K562 (cell line): ENCODE measurements at regions not wholly inside any gene's neighbourhood (a gene's known extent, or its start where the extent isn't known, plus 50 kb on each side); places are given as distances from the start of the nearest gene placed in this dataset.

Experiments used
- ATAC-seq: fragments of 200-7000 bp; cut with Tn5 transposase; 3 replicates; pipeline ENCODE4 v1.9.1; 2020; ENCODE audit warnings: moderate library complexity
- BruUV-seq: library from RNA; stranded (reverse); fragments of 400-500 nt; replicated peaks from 2 replicates; lab custom pipeline; 2021; lab: Mats Ljungman, UMichigan
- CTCF ChIA-PET: fragments of 300-600 bp; formaldehyde crosslinking; extraction: SDS; loops from one replicate; lab custom pipeline; 2021; ENCODE audit warnings: low intra/inter-chr PET ratio; lab: Yijun Ruan, JAX
- POLR2A ChIA-PET: fragments of 300-600, 350-650 bp; sonication (Branson Sonifier 250); formaldehyde crosslinking; extraction: SDS; loops from one replicate; lab custom pipeline; 2021; ENCODE audit warnings: antibody characterized with exemption, inconsistent platforms; lab: Yijun Ruan, JAX
- DNase-seq, 4 experiments: peaks; one replicate each; pipeline versions ENCODE4 v3.0.0 to v3.0.0-alpha.2; 2011 to 2018; ENCODE audit warnings: low spot score in 3 of 4, mixed read lengths in 3 of 4; ENCODE audit errors: extremely low read depth in 1 of 4
- FAIRE-seq: peaks from 2 replicates; lab custom pipeline; 2011; peaks lifted over from hg19 to GRCh38; lab: Jason Lieb, UNC
- H2AFZ ChIP-seq: 2 replicates; pipeline ENCODE4 v1.6.0; 2011; ENCODE audit warnings: low read depth, low read length, control low read depth, inconsistent platforms
- H3K27ac ChIP-seq: fragments of 200-600 bp; 3 replicates; pipeline ENCODE4 v1.8.0; 2011; ENCODE audit warnings: low read depth, mild to moderate bottlenecking, control low read depth, inconsistent platforms, low read length, moderate library complexity, mixed read lengths; ENCODE audit errors: extremely low read depth
- H3K27me3 ChIP-seq, 2 experiments: fragments of 300-600 bp in 1 of 2; 2 replicates in 1 of 2; 3 replicates in 1 of 2; pipeline versions ENCODE4 v1.6.0 to v1.8.0; 2011; ENCODE audit warnings: inconsistent platforms in 2 of 2, low read length in 2 of 2, mild to moderate bottlenecking in 1 of 2, mixed read lengths in 1 of 2, moderate library complexity in 1 of 2; ENCODE audit not compliant: control insufficient read depth in 2 of 2, insufficient read depth in 2 of 2
- H3K36me3 ChIP-seq: fragments of 300-600 bp; 3 replicates; pipeline ENCODE4 v1.8.0; 2011; ENCODE audit warnings: mild to moderate bottlenecking, low read length, inconsistent platforms; ENCODE audit not compliant: control insufficient read depth, insufficient read depth
- H3K4me1 ChIP-seq, 2 experiments: fragments of 200-600 bp in 1 of 2; replicated peaks in 1 of 2; 2 replicates in 1 of 2; 3 replicates in 1 of 2; pipeline versions ENCODE4 v1.5.1 to v1.8.0; 2011; ENCODE audit warnings: inconsistent platforms in 2 of 2, low read length in 2 of 2, mild to moderate bottlenecking in 1 of 2, mixed read lengths in 1 of 2, moderate library complexity in 1 of 2; ENCODE audit not compliant: control insufficient read depth in 2 of 2, insufficient read depth in 2 of 2
- H3K4me2 ChIP-seq: 2 replicates; pipeline ENCODE4 v1.6.1; 2011; ENCODE audit warnings: low read length, control low read depth, inconsistent platforms, mixed read lengths; ENCODE audit not compliant: insufficient read depth
- H3K4me3 ChIP-seq: fragments of 200-600 bp; sonication (generic), shearing (Covaris generic); 2 replicates; pipeline ENCODE4 v1.5.1; 2016; ENCODE audit warnings: control low read depth, inconsistent platforms
- H3K79me2 ChIP-seq: fragments of 200-600 bp; 3 replicates; pipeline ENCODE4 v1.8.0; 2011; ENCODE audit warnings: low read length, inconsistent platforms; ENCODE audit not compliant: control insufficient read depth, insufficient read depth
- H3K9ac ChIP-seq, 2 experiments: 2 replicates each; pipeline versions ENCODE4 v1.6.0 to v1.6.1; 2011; ENCODE audit warnings: low read depth in 2 of 2, low read length in 2 of 2, control low read depth in 1 of 2, inconsistent platforms in 1 of 2, mild to moderate bottlenecking in 1 of 2, mixed read lengths in 1 of 2; ENCODE audit not compliant: insufficient read depth in 1 of 2
- H3K9me1 ChIP-seq: one replicate; pipeline ENCODE4 v1.6.0; 2011; ENCODE audit warnings: inconsistent platforms, mild to moderate bottlenecking, low read length, moderate library complexity; ENCODE audit not compliant: control insufficient read depth, insufficient read depth
- H3K9me3 ChIP-seq: replicated peaks from 2 replicates; pipeline ENCODE4 v1.5.1; 2011; ENCODE audit warnings: low read depth, low read length, inconsistent platforms; ENCODE audit not compliant: control insufficient read depth, insufficient read depth
- H4K20me1 ChIP-seq: replicated peaks from 2 replicates; pipeline ENCODE4 v1.6.1; 2011; ENCODE audit warnings: low read length, inconsistent platforms, mixed read lengths; ENCODE audit not compliant: control insufficient read depth, insufficient read depth
- BDP1 ChIP-seq: IDR thresholded peaks from 3 replicates; pipeline ENCODE4 v1.6.1; 2011; ENCODE audit not compliant: insufficient read length, insufficient read depth
- CTBP1 ChIP-seq: fragments of 450-650 bp; IDR thresholded peaks from 2 replicates; pipeline ENCODE4 v1.6.1; 2016; ENCODE audit warnings: borderline replicate concordance
- DNMT1 ChIP-seq: fragments of 450-650 bp; IDR thresholded peaks from 2 replicates; pipeline ENCODE4 v1.6.1; 2016; ENCODE audit warnings: antibody characterized with exemption, mild to moderate bottlenecking
- EP400 ChIP-seq: fragments of 450-650 bp; IDR thresholded peaks from 2 replicates; pipeline ENCODE4 v1.6.1; 2017; ENCODE audit warnings: antibody characterized with exemption, mild to moderate bottlenecking, moderate library complexity
- ESRRB ChIP-seq: fragments of 250-450 bp; sonication (Bioruptor Pico); IDR thresholded peaks from 2 replicates; pipeline ENCODE4 v1.5.0; 2020; ENCODE audit warnings: mild to moderate bottlenecking, moderate library complexity, borderline replicate concordance
- GABPB2 ChIP-seq: fragments of 250-450 bp; sonication (Bioruptor Pico); conservative IDR thresholded peaks from 2 replicates; pipeline ENCODE4 v1.5.1; 2021; ENCODE audit warnings: mild to moderate bottlenecking
- IRF2 ChIP-seq: sonication (generic); formaldehyde crosslinking; IDR thresholded peaks from 2 replicates; pipeline ENCODE4 v1.8.1; 2022; ENCODE audit warnings: mild to moderate bottlenecking, missing genetic modification reagents
- KLF10 ChIP-seq: fragments of 250-450 bp; sonication (Bioruptor Pico); IDR thresholded peaks from 2 replicates; pipeline ENCODE4 v1.6.1; 2021; ENCODE audit warnings: matching md5 sums
- MEF2D ChIP-seq: conservative IDR thresholded peaks from 2 replicates; pipeline ENCODE4 v1.6.1; 2016; ENCODE audit warnings: low read depth, missing genetic modification characterization, missing compliant biosample characterization
- MYBL2 ChIP-seq, 2 experiments: fragments of 450-650 bp in 1 of 2; sonication (generic) in 1 of 2; formaldehyde crosslinking in 1 of 2; IDR thresholded peaks; 2 replicates each; pipeline versions ENCODE4 v1.6.1 to v1.8.1; 2017 to 2022; ENCODE audit warnings: borderline replicate concordance in 1 of 2, inconsistent platforms in 1 of 2, low read depth in 1 of 2, mild to moderate bottlenecking in 1 of 2, missing genetic modification reagents in 1 of 2, moderate library complexity in 1 of 2
- NFATC3 ChIP-seq: fragments of 450-650 bp; IDR thresholded peaks from 2 replicates; pipeline ENCODE4 v1.6.1; 2017; ENCODE audit warnings: mild to moderate bottlenecking
- NR4A1 ChIP-seq, 2 experiments: fragments of 250-450 bp in 1 of 2; fragments of 450-650 bp in 1 of 2; sonication (Bioruptor Pico) in 1 of 2; IDR thresholded peaks; 2 replicates each; pipeline versions ENCODE4 v1.4.0 to v1.6.1; 2016 to 2020; ENCODE audit warnings: mild to moderate bottlenecking in 2 of 2, missing compliant biosample characterization in 1 of 2, missing genetic modification characterization in 1 of 2, moderate library complexity in 1 of 2
- SETDB1 ChIP-seq: IDR thresholded peaks from one replicate; pipeline ENCODE4 v1.6.1; 2012; ENCODE audit warnings: low read length, control low read depth, inconsistent platforms
- SLC30A9 ChIP-seq: fragments of 250-450 bp; sonication (Bioruptor Pico); IDR thresholded peaks from 2 replicates; pipeline ENCODE4 v1.8.0; 2022; ENCODE audit warnings: mild to moderate bottlenecking, moderate library complexity
- SNIP1 ChIP-seq: fragments of 450-650 bp; IDR thresholded peaks from 2 replicates; pipeline ENCODE4 v1.7.1; 2017; ENCODE audit warnings: low read depth, mild to moderate bottlenecking
- TAL1 ChIP-seq: fragments of 450-650 bp; IDR thresholded peaks from 2 replicates; pipeline ENCODE4 v1.6.1; 2016; ENCODE audit warnings: mild to moderate bottlenecking
- XRCC3 ChIP-seq: fragments of 450-650 bp; IDR thresholded peaks from 2 replicates; pipeline ENCODE4 v1.6.1; 2017; ENCODE audit warnings: mild to moderate bottlenecking, moderate library complexity
- ZFP36 ChIP-seq: fragments of 150-350 bp; IDR thresholded peaks from 2 replicates; pipeline ENCODE4 v1.6.1; 2018; ENCODE audit warnings: low read length, low read depth; ENCODE audit not compliant: partially characterized antibody
- ZNF23 ChIP-seq: fragments of 250-450 bp; sonication (Bioruptor Pico); IDR thresholded peaks from 2 replicates; pipeline ENCODE4 v1.4.0; 2020; ENCODE audit warnings: mild to moderate bottlenecking
- WGBS: fragments of 100-300 bp; shearing (Covaris generic); methylation state at CpG from one replicate; pipeline ENCODE4 v1.1.6; 2016; ENCODE audit warnings: low coverage, mixed read lengths; ENCODE audit not compliant: insufficient coverage; ENCODE audit errors: missing lambda C conversion rate; 5-methylcytosine and 5-hydroxymethylcytosine counted together
- in situ Hi-C: fragments of 300-500 bp; cut with MboI; formaldehyde crosslinking; loops from 4 replicates; pipeline ENCODE4 v1.15.0; 2018; ENCODE audit warnings: inconsistent platforms, mixed read lengths
- intact Hi-C: fragments of 100-400 bp; cut with micrococcal nuclease; formaldehyde crosslinking; loops from 2 replicates; pipeline ENCODE4 v1.14.2; 2022

GRCh38 chr15:24752354-24752753 lies 76.8 kb downstream of the NPAP1 start (continued):
- TF ChIP-seq SETDB1: no peak
- no peak for TF ChIP-seq ZFP36
- no peak for TF ChIP-seq BDP1

DNA sequence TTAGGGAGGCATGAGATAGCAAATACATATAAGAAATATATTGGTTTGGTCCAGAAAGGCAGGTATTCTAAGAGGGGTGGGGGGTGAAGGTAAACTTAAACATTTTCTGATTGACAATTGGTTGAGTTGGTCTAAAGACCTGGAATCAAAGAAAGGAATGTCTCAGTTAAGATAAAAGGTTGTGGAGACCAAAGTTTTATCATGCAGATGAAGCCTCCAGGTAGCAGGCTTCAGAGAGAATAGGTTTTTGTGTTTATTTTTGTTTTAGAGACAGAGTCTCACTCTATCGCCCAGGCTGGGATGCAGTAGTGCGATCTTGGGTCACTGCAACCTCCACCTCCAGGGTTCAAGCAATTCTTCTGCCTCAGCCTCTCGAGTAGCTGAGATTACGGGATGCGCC lies 80.5 kb downstream of the NPAP1 start:
- ChIA-PET POLR2A (no interaction called here), CTCF (no interaction called here)
- Histone ChIP-seq H3K27me3 (no peaks in the 10 kb centered on the region), H3K4me3 (no peak overlapping the region), H3K36me3 (no peaks in the 10 kb centered on the region), H2AFZ (no peak overlapping the region), H3K9me3 (no peaks in the 10 kb centered on the region), H3K9me1 (no peaks in the 10 kb centered on the region), H3K9ac (no peak overlapping the region), H4K20me1 (no peaks in the 10 kb centered on the region), H3K79me2 (no peaks in the 10 kb centered on the region), H3K4me2 (no peak overlapping the region), H3K4me1 (no peaks in the 10 kb centered on the region), H3K27ac (no peak overlapping the region)
- DNase-seq: no peak
- in situ Hi-C loops (no loop called here), intact Hi-C loops (no loop called here)
- no peak for TF ChIP-seq SLC30A9
- no peak for TF ChIP-seq NR4A1 (CRISPR knock-in tag; IDR thresholded peaks at IDR 0.05)
- no peak for TF ChIP-seq NR4A1 (tag; IDR thresholded peaks at IDR 0.05)
- no peak for TF ChIP-seq BDP1
- no peak for TF ChIP-seq KLF10 (CRISPR knock-in tag)
- 1% methylated on average over 5 of the region's 5 CpGs for WGBS
- no peak for FAIRE-seq
- no peak for ATAC-seq
- BruUV-seq: no TSS peak

DNA sequence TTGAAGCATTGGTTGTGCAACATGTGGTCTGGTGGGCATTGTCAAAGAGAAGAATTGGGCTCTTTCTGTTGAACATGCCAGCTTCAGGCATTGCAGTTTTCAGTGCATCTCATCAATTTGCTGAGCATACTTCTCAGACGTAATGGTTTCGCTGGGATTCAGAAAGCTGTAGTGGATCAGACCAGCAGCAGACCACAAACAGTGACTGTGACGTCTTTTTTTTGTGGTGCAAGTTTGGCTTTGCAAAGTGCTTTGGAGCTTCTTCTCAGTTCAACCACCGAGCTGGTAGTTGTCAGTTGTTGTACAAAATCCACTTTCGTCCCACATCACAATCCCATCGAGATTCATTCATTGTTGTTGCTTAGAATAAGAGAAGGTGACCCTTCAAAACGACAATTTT lies 84.5 kb downstream of the NPAP1 start:
- no peaks in the 10 kb centered on the region for H3K36me3 ChIP-seq
- no peak overlapping the region for H2AFZ ChIP-seq
- H4K20me1 ChIP-seq: no peaks in the 10 kb centered on the region
- intact Hi-C loops (no loop called here), in situ Hi-C loops (no loop called here)
- no peak for DNase-seq
- POLR2A ChIA-PET: no interaction called here
- H3K27ac ChIP-seq: no peak overlapping the region
- H3K9ac ChIP-seq: no peak overlapping the region
- H3K9me1 ChIP-seq: no peaks in the 10 kb centered on the region
- H3K4me1 ChIP-seq: no peaks in the 10 kb centered on the region
- H3K4me2 ChIP-seq: no peak overlapping the region
- CTCF ChIA-PET: no interaction called here
- WGBS: 1% methylated on average over 7 of the region's 7 CpGs
- no peaks in the 10 kb centered on the region for H3K79me2 ChIP-seq
- BruUV-seq: no TSS peak
- H3K9me3 ChIP-seq: no peaks in the 10 kb centered on the region
- no peak overlapping the region for H3K4me3 ChIP-seq
- no peak for ATAC-seq
- FAIRE-seq: no peak
- no peaks in the 10 kb centered on the region for H3K27me3 ChIP-seq
- no peak for TF ChIP-seq XRCC3
- TF ChIP-seq CTBP1: no peak
- TF ChIP-seq TAL1: no peak
- TF ChIP-seq EP400: no peak
- TF ChIP-seq ZNF23 (CRISPR knock-in tag): no peak
- no peak for TF ChIP-seq DNMT1
- no peak for TF ChIP-seq MEF2D (tag)
- no peak for TF ChIP-seq ESRRB
- TF ChIP-seq MYBL2 (IDR thresholded peaks at IDR 0.05; ENCODE audit: low read depth): no peak
- no peak for TF ChIP-seq MYBL2 (CRISPR knock-in tag; IDR thresholded peaks at IDR 0.05; ENCODE audit: borderline replicate concordance)
- TF ChIP-seq NFATC3: no peak
- TF ChIP-seq IRF2 (CRISPR knock-in tag): no peak
- no peak for TF ChIP-seq SNIP1
- no peak for TF ChIP-seq GABPB2
